ENCODE measurements at regions not wholly inside any gene's neighbourhood (a gene's known extent, or its start where the extent isn't known, plus 50 kb on each side); places are given as distances from the start of the nearest gene placed in this dataset.

DNA sequence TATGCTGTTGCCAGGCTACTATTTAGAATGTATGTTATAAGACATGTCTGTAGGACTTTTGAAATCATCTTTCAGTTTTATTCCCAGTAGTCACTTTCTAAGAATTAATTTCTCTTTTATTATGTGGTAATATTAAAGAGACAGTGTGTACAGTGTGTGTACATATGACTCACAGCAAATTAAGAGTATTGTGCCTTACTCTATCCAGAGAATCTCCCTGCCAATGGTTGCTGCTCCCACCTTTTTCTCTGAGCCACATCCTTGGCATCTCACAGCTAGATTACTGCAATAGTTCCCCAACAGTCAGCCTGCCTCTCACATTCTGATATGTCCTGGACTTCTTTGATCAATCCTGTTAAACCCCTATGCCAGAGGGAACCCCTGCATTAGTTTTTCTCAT is 114.5 kb downstream of the ANXA5 start:
- TF ChIP-seq, protein P1, sequence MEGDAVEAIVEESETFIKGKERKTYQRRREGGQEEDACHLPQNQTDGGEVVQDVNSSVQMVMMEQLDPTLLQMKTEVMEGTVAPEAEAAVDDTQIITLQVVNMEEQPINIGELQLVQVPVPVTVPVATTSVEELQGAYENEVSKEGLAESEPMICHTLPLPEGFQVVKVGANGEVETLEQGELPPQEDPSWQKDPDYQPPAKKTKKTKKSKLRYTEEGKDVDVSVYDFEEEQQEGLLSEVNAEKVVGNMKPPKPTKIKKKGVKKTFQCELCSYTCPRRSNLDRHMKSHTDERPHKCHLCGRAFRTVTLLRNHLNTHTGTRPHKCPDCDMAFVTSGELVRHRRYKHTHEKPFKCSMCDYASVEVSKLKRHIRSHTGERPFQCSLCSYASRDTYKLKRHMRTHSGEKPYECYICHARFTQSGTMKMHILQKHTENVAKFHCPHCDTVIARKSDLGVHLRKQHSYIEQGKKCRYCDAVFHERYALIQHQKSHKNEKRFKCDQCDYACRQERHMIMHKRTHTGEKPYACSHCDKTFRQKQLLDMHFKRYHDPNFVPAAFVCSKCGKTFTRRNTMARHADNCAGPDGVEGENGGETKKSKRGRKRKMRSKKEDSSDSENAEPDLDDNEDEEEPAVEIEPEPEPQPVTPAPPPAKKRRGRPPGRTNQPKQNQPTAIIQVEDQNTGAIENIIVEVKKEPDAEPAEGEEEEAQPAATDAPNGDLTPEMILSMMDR (IDR thresholded peaks at IDR 0.05): no peak
- no peak for TF ChIP-seq POLR2AphosphoS5 (IDR thresholded peaks at IDR 0.05)

All from prostate gland (tissue), 2 donors.